ENCODE measurements at regions not wholly inside any gene's neighbourhood (a gene's known extent, or its start where the extent isn't known, plus 50 kb on each side); places are given as distances from the start of the nearest gene placed in this dataset.

GRCh38 chr13:73288596-73288995 lies 229.8 kb downstream of the KLF5 start:
- Mint-ChIP-seq H3K36me3 (ENCODE audit: low read depth) (no peaks in the 10 kb centered on the region), H3K4me3 (no peak overlapping the region), H3K27ac (no peak overlapping the region), H3K4me1 (no peaks in the 10 kb centered on the region), H3K27me3 (no peaks in the 10 kb centered on the region), H3K9me3 (ENCODE audit: low read depth) (no peaks in the 10 kb centered on the region)
- ChIA-PET POLR2A (no interaction called here), CTCF (interaction anchor here (0.9 kb wide), 1 partner anchor 33 kb away, joined by 3 read pairs; no protein-coding TSS in a partner anchor)
- DNase-seq (no peak), ATAC-seq (no peak)
- intact Hi-C loops (cut with DNase I, micrococcal nuclease): no loop called here

- ChIA-PET CTCF (no interaction called here), POLR2A (no interaction called here)
- intact Hi-C loops (cut with DNase I, micrococcal nuclease): no loop called here
- ATAC-seq (no peak), DNase-seq (no peak)
- no peak overlapping the region for H3K4me3 Mint-ChIP-seq
- H3K4me1 Mint-ChIP-seq: no peaks in the 10 kb centered on the region
- H3K36me3 Mint-ChIP-seq (ENCODE audit: low read depth): no peaks in the 10 kb centered on the region
- H3K9me3 Mint-ChIP-seq (ENCODE audit: low read depth): no peaks in the 10 kb centered on the region
- no peaks in the 10 kb centered on the region for H3K27me3 Mint-ChIP-seq
- no peak overlapping the region for H3K27ac Mint-ChIP-seq
These were observed 229.0 kb downstream of the KLF5 start for GRCh38 chr13:73287831-73288230.

- Mint-ChIP-seq H3K9me3 (ENCODE audit: low read depth) (no peaks in the 10 kb centered on the region), H3K27ac (no peak overlapping the region), H3K36me3 (ENCODE audit: low read depth) (no peaks in the 10 kb centered on the region), H3K4me1 (no peaks in the 10 kb centered on the region), H3K27me3 (no peaks in the 10 kb centered on the region), H3K4me3 (no peak overlapping the region)
- CTCF ChIA-PET: no interaction called here
- POLR2A ChIA-PET: no interaction called here
- DNase-seq (no peak), ATAC-seq (no peak)
- intact Hi-C loops (cut with DNase I, micrococcal nuclease): no loop called here
These were observed 228.3 kb downstream of the KLF5 start for GRCh38 chr13:73286942-73287620.

- intact Hi-C loops (cut with DNase I, micrococcal nuclease): no loop called here
- ChIA-PET CTCF (no interaction called here), POLR2A (no interaction called here)
- Mint-ChIP-seq H3K9me3 (ENCODE audit: low read depth) (no peaks in the 10 kb centered on the region), H3K27ac (no peak overlapping the region), H3K4me3 (no peak overlapping the region), H3K36me3 (ENCODE audit: low read depth) (no peaks in the 10 kb centered on the region), H3K4me1 (no peaks in the 10 kb centered on the region), H3K27me3 (no peaks in the 10 kb centered on the region)
- ATAC-seq (no peak), DNase-seq (peak; percentile 7)
These were observed 227.4 kb downstream of the KLF5 start for GRCh38 chr13:73286177-73286576.

GRCh38 chr13:73284081-73284874 lies 225.5 kb downstream of the KLF5 start:
- no peaks in the 10 kb centered on the region for H3K27me3 Mint-ChIP-seq
- DNase-seq: no peak
- CTCF ChIA-PET: no interaction called here
- no peak for ATAC-seq
- no peak overlapping the region for H3K27ac Mint-ChIP-seq
- no peak overlapping the region for H3K4me3 Mint-ChIP-seq
- POLR2A ChIA-PET: no interaction called here
- H3K36me3 Mint-ChIP-seq (ENCODE audit: low read depth): no peaks in the 10 kb centered on the region
- no peaks in the 10 kb centered on the region for H3K9me3 Mint-ChIP-seq (ENCODE audit: low read depth)
- H3K4me1 Mint-ChIP-seq: no peaks in the 10 kb centered on the region
- intact Hi-C loops (cut with DNase I, micrococcal nuclease): no loop called here

- no peak overlapping the region for H3K27ac Mint-ChIP-seq
- intact Hi-C loops (cut with DNase I, micrococcal nuclease): no loop called here
- CTCF ChIA-PET: no interaction called here
- no peaks in the 10 kb centered on the region for H3K4me1 Mint-ChIP-seq
- H3K9me3 Mint-ChIP-seq (ENCODE audit: low read depth): no peaks in the 10 kb centered on the region
- no peaks in the 10 kb centered on the region for H3K36me3 Mint-ChIP-seq (ENCODE audit: low read depth)
- POLR2A ChIA-PET: no interaction called here
- H3K27me3 Mint-ChIP-seq: no peaks in the 10 kb centered on the region
- no peak for DNase-seq
- H3K4me3 Mint-ChIP-seq: no peak overlapping the region
- no peak for ATAC-seq
These were observed 224.8 kb downstream of the KLF5 start for GRCh38 chr13:73283636-73284035.

GRCh38 chr13:73281746-73282145 lies 222.9 kb downstream of the KLF5 start:
- no peak for DNase-seq
- POLR2A ChIA-PET: no interaction called here
- Mint-ChIP-seq H3K4me3 (no peak overlapping the region), H3K36me3 (ENCODE audit: low read depth) (no peaks in the 10 kb centered on the region), H3K4me1 (peaks cover 3% of the 10 kb centered on the region), H3K9me3 (ENCODE audit: low read depth) (peaks cover 2% of the 10 kb centered on the region), H3K27me3 (no peaks in the 10 kb centered on the region), H3K27ac (no peak overlapping the region)
- ATAC-seq: no peak
- intact Hi-C loops (cut with DNase I, micrococcal nuclease): no loop called here
- CTCF ChIA-PET: no interaction called here

GRCh38 chr13:73278186-73278585 lies 219.4 kb downstream of the KLF5 start:
- H3K27me3 Mint-ChIP-seq: no peaks in the 10 kb centered on the region
- no peak overlapping the region for H3K27ac Mint-ChIP-seq
- CTCF ChIA-PET: interaction anchor here (0.7 kb wide), 1 partner anchor 198 kb away, joined by 3 read pairs; no protein-coding TSS in a partner anchor
- no peak for DNase-seq
- intact Hi-C loops (cut with DNase I, micrococcal nuclease): no loop called here
- peaks cover 2% of the 10 kb centered on the region for H3K9me3 Mint-ChIP-seq (ENCODE audit: low read depth)
- H3K36me3 Mint-ChIP-seq (ENCODE audit: low read depth): no peaks in the 10 kb centered on the region
- peaks cover 8% of the 10 kb centered on the region for H3K4me1 Mint-ChIP-seq
- no peak overlapping the region for H3K4me3 Mint-ChIP-seq
- ATAC-seq: no peak
- POLR2A ChIA-PET: no interaction called here

GRCh38 chr13:73275163-73275562 lies 216.4 kb downstream of the KLF5 start:
- intact Hi-C loops (cut with DNase I, micrococcal nuclease): no loop called here
- no peaks in the 10 kb centered on the region for H3K27me3 Mint-ChIP-seq
- ATAC-seq (no peak), DNase-seq (no peak)
- H3K27ac Mint-ChIP-seq: no peak overlapping the region
- ChIA-PET POLR2A (no interaction called here), CTCF (no interaction called here)
- peaks cover 8% of the 10 kb centered on the region for H3K4me1 Mint-ChIP-seq
- no peaks in the 10 kb centered on the region for H3K36me3 Mint-ChIP-seq (ENCODE audit: low read depth)
- H3K4me3 Mint-ChIP-seq: no peak overlapping the region
- peaks cover 2% of the 10 kb centered on the region for H3K9me3 Mint-ChIP-seq (ENCODE audit: low read depth)

GRCh38 chr13:73274147-73274546 lies 215.3 kb downstream of the KLF5 start:
- H3K27ac Mint-ChIP-seq: no peak overlapping the region
- ATAC-seq (no peak), DNase-seq (no peak)
- H3K27me3 Mint-ChIP-seq: no peaks in the 10 kb centered on the region
- H3K9me3 Mint-ChIP-seq (ENCODE audit: low read depth): peaks cover 6% of the 10 kb centered on the region
- ChIA-PET CTCF (interaction anchor here (1.0 kb wide), 1 partner anchor 398 kb away, joined by 3 read pairs; no protein-coding TSS in a partner anchor), POLR2A (interaction anchor here (0.5 kb wide), 1 partner anchor 86 kb away, joined by 3 read pairs; no protein-coding TSS in a partner anchor)
- peaks cover 8% of the 10 kb centered on the region for H3K4me1 Mint-ChIP-seq
- H3K36me3 Mint-ChIP-seq (ENCODE audit: low read depth): peaks cover 5% of the 10 kb centered on the region
- no peak overlapping the region for H3K4me3 Mint-ChIP-seq
- intact Hi-C loops (cut with DNase I, micrococcal nuclease): no loop called here

- POLR2A ChIA-PET: interaction anchor here (0.5 kb wide), 1 partner anchor 86 kb away, joined by 3 read pairs; no protein-coding TSS in a partner anchor
- H3K4me1 Mint-ChIP-seq: peaks cover 8% of the 10 kb centered on the region
These were observed 214.9 kb downstream of the KLF5 start for GRCh38 chr13:73273745-73274144.

GRCh38 chr13:73273276-73273675 lies 214.5 kb downstream of the KLF5 start:
- ChIA-PET POLR2A (no interaction called here), CTCF (no interaction called here)
- intact Hi-C loops (cut with DNase I, micrococcal nuclease): no loop called here

More at GRCh38 chr13:73273745-73274144, 214.9 kb downstream of the KLF5 start:
- H3K36me3 Mint-ChIP-seq (ENCODE audit: low read depth): peaks cover 5% of the 10 kb centered on the region
- H3K27me3 Mint-ChIP-seq: no peaks in the 10 kb centered on the region
- no peak overlapping the region for H3K27ac Mint-ChIP-seq
- intact Hi-C loops (cut with DNase I, micrococcal nuclease): no loop called here
- peaks cover 8% of the 10 kb centered on the region for H3K9me3 Mint-ChIP-seq (ENCODE audit: low read depth)
- DNase-seq (no peak), ATAC-seq (no peak)
- no peak overlapping the region for H3K4me3 Mint-ChIP-seq
- CTCF ChIA-PET: interaction anchor here (1.0 kb wide), 1 partner anchor 398 kb away, joined by 3 read pairs; no protein-coding TSS in a partner anchor

More at GRCh38 chr13:73273276-73273675, 214.5 kb downstream of the KLF5 start:
- ATAC-seq: no peak
- no peak for DNase-seq
- Mint-ChIP-seq H3K27ac (no peak overlapping the region), H3K27me3 (no peaks in the 10 kb centered on the region), H3K36me3 (ENCODE audit: low read depth) (peaks cover 5% of the 10 kb centered on the region), H3K9me3 (ENCODE audit: low read depth) (peaks cover 8% of the 10 kb centered on the region), H3K4me3 (no peak overlapping the region), H3K4me1 (peaks cover 8% of the 10 kb centered on the region)
